H1 (cell line): ENCODE measurements at regions not wholly inside any gene's neighbourhood (a gene's known extent, or its start where the extent isn't known, plus 50 kb on each side); places are given as distances from the start of the nearest gene placed in this dataset.

Experiments used
- CREB1 ChIP-seq: IDR thresholded peaks from 2 replicates; pipeline ENCODE4 v1.6.1; 2012; ENCODE audit warnings: inconsistent platforms
- CTCF ChIP-seq, 3 experiments: IDR thresholded peaks; 1 replicate in 2 of 3; 2 replicates in 1 of 3; pipeline versions ENCODE4 v1.5.1 to v1.6.1; 2011; ENCODE audit warnings: low read length in 3 of 3, mild to moderate bottlenecking in 3 of 3, inconsistent platforms in 2 of 3, low read depth in 1 of 3, moderate library complexity in 1 of 3; ENCODE audit not compliant: insufficient read depth in 1 of 3; ENCODE audit errors: control extremely low read depth in 1 of 3
- E2F6 ChIP-seq: IDR thresholded peaks from 2 replicates; pipeline ENCODE4 v1.6.1; 2012; ENCODE audit warnings: inconsistent platforms
- HDAC2 ChIP-seq, 2 experiments: fragments of 300-600 bp in 1 of 2; sonication (generic) in 1 of 2; IDR thresholded peaks; 2 replicates each; pipeline ENCODE4 v1.6.1; 2011 to 2012; ENCODE audit warnings: low read depth in 2 of 2, low read length in 2 of 2, mild to moderate bottlenecking in 2 of 2, moderate library complexity in 2 of 2, borderline replicate concordance in 1 of 2, inconsistent platforms in 1 of 2
- POLR2A ChIP-seq, 2 experiments: IDR thresholded peaks; 1 replicate in 1 of 2; 2 replicates in 1 of 2; pipeline ENCODE4 v1.6.1; 2011; ENCODE audit warnings: low read depth in 2 of 2, low read length in 2 of 2, mild to moderate bottlenecking in 2 of 2; ENCODE audit errors: control extremely low read depth in 1 of 2
- POLR2AphosphoS5 ChIP-seq: IDR thresholded peaks from 2 replicates; pipeline ENCODE4 v1.6.1; 2011; ENCODE audit warnings: low read depth, low read length
- RAD21 ChIP-seq, 2 experiments: IDR thresholded peaks in 1 of 2; conservative IDR thresholded peaks in 1 of 2; 2 replicates each; pipeline ENCODE4 v1.6.1; 2011; ENCODE audit warnings: low read depth in 2 of 2, low read length in 2 of 2, improper control_type of control experiment in 1 of 2, inconsistent platforms in 1 of 2, mild to moderate bottlenecking in 1 of 2, moderate library complexity in 1 of 2
- TAF1 ChIP-seq: IDR thresholded peaks from 2 replicates; pipeline ENCODE4 v1.6.1; 2011; ENCODE audit warnings: mild to moderate bottlenecking, low read depth, low read length

GRCh38 chr2:128522829-128523228, 204.2 kb upstream of the HS6ST1 start:
- TF ChIP-seq POLR2A (IDR thresholded peaks at IDR 0.05; ENCODE audit: control extremely low read depth in 1 of 2, low read depth in 2 of 2, low read length in 2 of 2), result no peak
- no peak for TF ChIP-seq CTCF (IDR thresholded peaks at IDR 0.05; ENCODE audit: control extremely low read depth in 1 of 3, insufficient read depth in 1 of 3, low read depth in 1 of 3, low read length in 3 of 3)
- TF ChIP-seq TAF1, result no peak
- no peak for TF ChIP-seq HDAC2 (IDR thresholded peaks at IDR 0.05; ENCODE audit: borderline replicate concordance in 1 of 2, low read depth in 2 of 2, low read length in 2 of 2)
- TF ChIP-seq POLR2AphosphoS5, result no peak
- TF ChIP-seq E2F6, result no peak
- TF ChIP-seq CREB1, result no peak
- TF ChIP-seq RAD21 (IDR thresholded peaks at IDR 0.05 in 1 of 2, conservative IDR thresholded peaks at IDR 0.05 in 1 of 2; ENCODE audit: low read depth in 2 of 2, low read length in 2 of 2), result no peak
